HT1080 (cell line): ENCODE measurements at regions not wholly inside any gene's neighbourhood (a gene's known extent, or its start where the extent isn't known, plus 50 kb on each side); places are given as distances from the start of the nearest gene placed in this dataset.
"Not testable (repeated sequence)": the region's sequence is repeated elsewhere in the genome, so short reads cannot be mapped to it uniquely, and the experiment has no call there.

Source experiments
- DNase-seq: peaks from one replicate; pipeline ENCODE4 v3.0.0-alpha.2; 2015; ENCODE audit warnings: low read depth

- DNase-seq, result peak; percentile 89
Observed at GRCh38 chr5:53406630-53407316, 73.7 kb upstream of the FST start.

GRCh38 chr5:53407373-53407772, 73.1 kb upstream of the FST start:
- DNase-seq, result peak; percentile 77

- no peak for DNase-seq
Observed at GRCh38 chr5:53411388-53411787, 69.0 kb upstream of the FST start.

GRCh38 chr5:53412499-53412898, 67.9 kb upstream of the FST start:
- DNase-seq, result not testable (repeated sequence)

GRCh38 chr5:53416144-53416738, 64.2 kb upstream of the FST start:
- DNase-seq, result peak; percentile 55

- DNase-seq, result peak; percentile 11
Observed at GRCh38 chr5:53418409-53418808, 62.0 kb upstream of the FST start.

- peak; percentile 97 for DNase-seq
Observed at GRCh38 chr5:53418826-53419658, 61.4 kb upstream of the FST start.

GRCh38 chr5:53422539-53422938, 57.9 kb upstream of the FST start:
- peak; percentile 78 for DNase-seq

GRCh38 chr5:53423724-53424123, 56.7 kb upstream of the FST start:
- DNase-seq, result peak; percentile 42

- peak; percentile 23 for DNase-seq
Observed at GRCh38 chr5:53424686-53425615, 55.5 kb upstream of the FST start.

- peak; percentile 34 for DNase-seq
Observed at GRCh38 chr5:53425687-53426511, 54.5 kb upstream of the FST start.

GRCh38 chr5:53426512-53426830, 54.0 kb upstream of the FST start:
- DNase-seq, result no peak

GRCh38 chr5:53426878-53427277, 53.6 kb upstream of the FST start:
- DNase-seq, result no peak

- no peak for DNase-seq
Observed at GRCh38 chr5:53427965-53428364, 52.5 kb upstream of the FST start.

GRCh38 chr5:53429706-53430105, 50.7 kb upstream of the FST start:
- DNase-seq, result peak; percentile 55

- DNase-seq, result peak; percentile 70
Observed at GRCh38 chr5:53430618-53431252, 49.7 kb upstream of the FST start.
